NCI-H2171 treated with DMSO at 0.1 percent for 48 hours (cell line): ENCODE measurements at regions not wholly inside any gene's neighbourhood (a gene's known extent, or its start where the extent isn't known, plus 50 kb on each side); places are given as distances from the start of the nearest gene placed in this dataset.
A peak's percentile ranks its signal among the peaks of the same experiment; 100 is the strongest.
"Not testable (repeated sequence)": the region's sequence is repeated elsewhere in the genome, so short reads cannot be mapped to it uniquely, and the experiment has no call there.

Experiments
- DNase-seq: peaks from one replicate; lab custom pipeline; 2025; lab: John Stamatoyannopoulos, UW

GRCh38 chr2:52456561-52457377 is 1310.8 kb upstream of the CHAC2 start:
- DNase-seq = no peak

GRCh38 chr2:52454962-52455361 is 1312.6 kb upstream of the CHAC2 start:
- no peak for DNase-seq

GRCh38 chr2:52452201-52452600 is 1315.4 kb upstream of the CHAC2 start:
- no peak for DNase-seq

- DNase-seq = no peak
Measured at GRCh38 chr2:52445686-52446085, 1321.9 kb upstream of the CHAC2 start.

- no peak for DNase-seq
Measured at GRCh38 chr2:52431352-52431760, 1336.2 kb upstream of the CHAC2 start.

GRCh38 chr2:52429740-52430139 is 1337.9 kb upstream of the CHAC2 start:
- no peak for DNase-seq

GRCh38 chr2:52429171-52429570 is 1338.4 kb upstream of the CHAC2 start:
- no peak for DNase-seq

GRCh38 chr2:52428224-52428623 is 1339.4 kb upstream of the CHAC2 start:
- DNase-seq = no peak

GRCh38 chr2:52423655-52424054 is 1343.9 kb upstream of the CHAC2 start:
- no peak for DNase-seq

- no peak for DNase-seq
Measured at GRCh38 chr2:52423111-52423510, 1344.5 kb upstream of the CHAC2 start.

GRCh38 chr2:52416340-52416739 is 1351.3 kb upstream of the CHAC2 start:
- DNase-seq = no peak

GRCh38 chr2:52414561-52415295 is 1352.9 kb upstream of the CHAC2 start:
- no peak for DNase-seq

- DNase-seq = not testable (repeated sequence)
Measured at GRCh38 chr2:52409308-52410118, 1358.1 kb upstream of the CHAC2 start.

- DNase-seq = no peak
Measured at GRCh38 chr2:52405980-52406379, 1361.6 kb upstream of the CHAC2 start.

- DNase-seq = no peak
Measured at GRCh38 chr2:52404866-52405265, 1362.7 kb upstream of the CHAC2 start.

GRCh38 chr2:52404046-52404445 is 1363.6 kb upstream of the CHAC2 start:
- no peak for DNase-seq

- DNase-seq = peak; percentile 49
Measured at GRCh38 chr2:52402128-52402527, 1365.5 kb upstream of the CHAC2 start.

- DNase-seq = no peak
Measured at GRCh38 chr2:52396836-52397235, 1364.9 kb upstream of the NRXN1 start.

GRCh38 chr2:52395912-52396311 is 1364.0 kb upstream of the NRXN1 start:
- no peak for DNase-seq

GRCh38 chr2:52391621-52392020 is 1359.7 kb upstream of the NRXN1 start:
- DNase-seq = peak; percentile 51

GRCh38 chr2:52390651-52391050 is 1358.7 kb upstream of the NRXN1 start:
- no peak for DNase-seq

GRCh38 chr2:52387937-52388590 is 1356.1 kb upstream of the NRXN1 start:
- peak; percentile 38 for DNase-seq
